GM12873 (cell line): ENCODE measurements at regions not wholly inside any gene's neighbourhood (a gene's known extent, or its start where the extent isn't known, plus 50 kb on each side); places are given as distances from the start of the nearest gene placed in this dataset.

Source experiments
- TF ChIP-seq, protein P1 (sequence below): IDR thresholded peaks from 2 replicates; pipeline ENCODE4 v1.5.1; 2012; ENCODE audit warnings: low read depth, mild to moderate bottlenecking, moderate library complexity, low read length, control low read depth; ENCODE audit not compliant: insufficient read depth; ENCODE audit errors: missing control alignments

GRCh38 chr5:63400079-63400478 is 562.2 kb downstream of the HTR1A start:
- TF ChIP-seq, protein P1, sequence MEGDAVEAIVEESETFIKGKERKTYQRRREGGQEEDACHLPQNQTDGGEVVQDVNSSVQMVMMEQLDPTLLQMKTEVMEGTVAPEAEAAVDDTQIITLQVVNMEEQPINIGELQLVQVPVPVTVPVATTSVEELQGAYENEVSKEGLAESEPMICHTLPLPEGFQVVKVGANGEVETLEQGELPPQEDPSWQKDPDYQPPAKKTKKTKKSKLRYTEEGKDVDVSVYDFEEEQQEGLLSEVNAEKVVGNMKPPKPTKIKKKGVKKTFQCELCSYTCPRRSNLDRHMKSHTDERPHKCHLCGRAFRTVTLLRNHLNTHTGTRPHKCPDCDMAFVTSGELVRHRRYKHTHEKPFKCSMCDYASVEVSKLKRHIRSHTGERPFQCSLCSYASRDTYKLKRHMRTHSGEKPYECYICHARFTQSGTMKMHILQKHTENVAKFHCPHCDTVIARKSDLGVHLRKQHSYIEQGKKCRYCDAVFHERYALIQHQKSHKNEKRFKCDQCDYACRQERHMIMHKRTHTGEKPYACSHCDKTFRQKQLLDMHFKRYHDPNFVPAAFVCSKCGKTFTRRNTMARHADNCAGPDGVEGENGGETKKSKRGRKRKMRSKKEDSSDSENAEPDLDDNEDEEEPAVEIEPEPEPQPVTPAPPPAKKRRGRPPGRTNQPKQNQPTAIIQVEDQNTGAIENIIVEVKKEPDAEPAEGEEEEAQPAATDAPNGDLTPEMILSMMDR, result no peak

- TF ChIP-seq, protein P1, result no peak
These were observed 563.9 kb downstream of the HTR1A start for GRCh38 chr5:63398346-63398745.

DNA sequence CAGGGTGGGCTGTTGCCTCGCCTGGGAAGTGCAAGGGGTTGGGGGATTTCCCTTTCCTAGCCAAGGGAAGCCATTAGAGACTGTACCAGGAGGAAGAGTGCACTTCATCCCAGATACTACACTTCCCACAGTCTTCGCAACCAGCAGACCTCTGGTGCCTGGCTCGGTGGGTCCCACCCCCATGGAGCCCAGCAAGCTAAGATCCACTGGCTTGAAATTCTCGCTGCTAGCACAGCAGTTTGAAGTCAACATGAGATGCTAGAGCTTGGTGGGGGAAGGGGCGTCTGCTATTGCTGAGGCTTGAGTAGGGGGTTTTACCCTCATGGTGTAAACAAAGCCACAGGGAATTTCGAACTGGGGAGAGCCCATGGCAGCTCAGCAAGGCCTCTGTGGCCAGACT is 586.4 kb downstream of the HTR1A start:
- TF ChIP-seq, protein P1, result no peak

- TF ChIP-seq, protein P1, result no peak
These were observed 588.2 kb downstream of the HTR1A start for GRCh38 chr5:63374085-63374484.

DNA sequence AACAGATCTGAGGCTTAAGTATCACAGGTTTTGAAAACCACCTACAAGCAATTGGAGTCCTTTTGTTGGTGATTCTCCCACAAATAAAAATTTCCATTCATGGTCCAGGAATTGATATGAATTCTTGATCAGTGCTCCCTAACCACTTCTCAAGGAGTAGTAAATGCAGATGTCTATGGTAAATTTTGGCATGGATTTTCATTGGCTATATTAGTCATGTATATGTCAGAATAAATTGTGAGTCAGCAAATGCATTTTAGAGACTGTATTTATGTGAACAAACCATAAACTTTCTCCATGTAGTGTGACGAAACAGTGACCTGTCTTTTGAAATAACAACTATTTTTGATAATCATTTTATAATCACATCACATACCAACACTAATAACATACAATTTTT is 611.1 kb downstream of the HTR1A start:
- TF ChIP-seq, protein P1, result no peak

GRCh38 chr5:63346451-63346850 is 615.8 kb downstream of the HTR1A start:
- TF ChIP-seq, protein P1, result no peak

- TF ChIP-seq, protein P1, result no peak
These were observed 620.8 kb downstream of the HTR1A start for GRCh38 chr5:63341442-63341841.
